Breast epithelium (tissue), 3 donors: ENCODE measurements at regions not wholly inside any gene's neighbourhood (a gene's known extent, or its start where the extent isn't known, plus 50 kb on each side); places are given as distances from the start of the nearest gene placed in this dataset.

Source experiments
- CTCF ChIP-seq, 3 donors: fragments of 450-650 bp; IDR thresholded peaks; one replicate each; pipeline ENCODE4 v1.5.1; 2016 to 2017; ENCODE audit warnings: antibody characterized with exemption in 3 of 3, mild to moderate bottlenecking in 3 of 3, moderate library complexity in 3 of 3
- POLR2A ChIP-seq: fragments of 450-650 bp; IDR thresholded peaks from one replicate; pipeline ENCODE4 v1.6.1; 2016; ENCODE audit warnings: antibody characterized with exemption, mild to moderate bottlenecking, moderate library complexity
- POLR2AphosphoS5 ChIP-seq, 3 donors: sonication (generic); formaldehyde crosslinking; IDR thresholded peaks; one replicate each; pipeline ENCODE4 v1.6.1; 2017; ENCODE audit warnings: antibody characterized with exemption in 3 of 3

DNA sequence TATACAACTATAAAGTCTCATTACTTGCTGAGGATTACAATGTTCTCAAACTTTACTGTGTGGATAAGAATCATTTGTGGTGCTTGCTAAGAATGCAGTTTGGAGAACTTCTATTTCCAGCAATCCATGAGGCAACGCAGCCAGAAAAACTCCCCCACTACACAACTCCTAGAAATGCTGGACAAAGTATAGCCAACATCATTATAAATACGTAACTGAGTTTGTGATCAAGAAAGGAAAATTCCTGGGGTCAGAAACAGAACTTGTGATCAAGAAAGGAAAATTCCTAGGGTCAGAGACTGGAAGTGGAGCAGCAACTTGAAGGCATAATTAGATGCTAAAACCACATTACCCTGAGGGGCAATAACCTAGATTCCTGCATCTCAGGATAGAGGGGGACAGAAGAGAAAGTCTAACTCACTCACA, 81.1 kb downstream of the MAT2B start:
- TF ChIP-seq CTCF (IDR thresholded peaks at IDR 0.05) (no peak), POLR2A (no peak), POLR2AphosphoS5 (IDR thresholded peaks at IDR 0.05) (no peak)
